ENCODE measurements at regions not wholly inside any gene's neighbourhood (a gene's known extent, or its start where the extent isn't known, plus 50 kb on each side); places are given as distances from the start of the nearest gene placed in this dataset.

DNA sequence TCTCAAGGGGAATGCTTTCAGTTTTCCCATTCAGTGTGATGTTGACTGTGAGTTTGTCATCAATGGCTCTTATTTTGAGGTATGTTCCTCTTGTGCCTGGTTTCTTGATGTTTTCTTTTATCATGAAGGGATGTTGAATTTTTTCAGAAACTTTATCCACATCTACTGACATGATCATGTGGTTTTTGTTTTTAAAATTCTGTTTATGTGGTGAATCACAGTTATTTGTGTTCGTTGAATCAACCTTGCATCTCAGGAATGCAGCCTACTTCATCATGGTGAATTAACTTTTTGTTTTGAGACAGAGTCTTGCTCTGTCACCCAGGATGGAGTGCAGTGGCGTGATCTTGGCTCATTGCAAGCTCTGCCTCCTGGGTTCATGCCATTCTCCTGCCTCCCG lies 263.1 kb upstream of the KLF3 start:
- DNase-seq, result no peak
- no peak overlapping the region for H3K27ac Mint-ChIP-seq
- Histone ChIP-seq H3K4me1 (ENCODE audit: control insufficient read depth in 2 of 2, insufficient read depth in 2 of 2, low read length in 2 of 2) (no peaks in the 10 kb centered on the region), H3K4me2 (replicated peaks; ENCODE audit: low read depth, low read length, poor library complexity, severe bottlenecking) (no peak overlapping the region), H4K20me1 (ENCODE audit: control insufficient read depth, insufficient read depth, low read length, poor library complexity, severe bottlenecking) (no peaks in the 10 kb centered on the region), H3K4me3 (ENCODE audit: control extremely low read depth in 1 of 5, extremely low read depth in 1 of 5, insufficient read depth in 1 of 5, low read depth in 2 of 5, low read length in 4 of 5) (no peak overlapping the region), H3K27ac (ENCODE audit: low read length in 2 of 2) (no peak overlapping the region), H3K9ac (ENCODE audit: low read length) (no peak overlapping the region), H3K9me3 (ENCODE audit: control extremely low read depth in 1 of 3, control insufficient read depth in 2 of 3, insufficient read depth in 1 of 3, low read length in 2 of 3) (peaks cover 0 to 4% (median 0%) of the 10 kb centered on the region in 3 donors), H2AFZ (ENCODE audit: insufficient read depth, low read depth, low read length, poor library complexity, severe bottlenecking) (no peak overlapping the region), H3K27me3 (replicated peaks in 1 of 4; ENCODE audit: control extremely low read depth in 1 of 4, control insufficient read depth in 3 of 4, insufficient read depth in 4 of 4, low read length in 3 of 4) (no peaks in the 10 kb centered on the region), H3K79me2 (ENCODE audit: control insufficient read depth, insufficient read depth, low read length) (no peaks in the 10 kb centered on the region), H3K36me3 (replicated peaks in 1 of 2; ENCODE audit: control extremely low read depth in 1 of 2, control insufficient read depth in 1 of 2, extremely low read depth in 1 of 2, insufficient read depth in 2 of 2, low read length in 1 of 2) (no peaks in the 10 kb centered on the region)
- ChIA-PET POLR2A (no interaction called here), CTCF (no interaction called here)
- whole genome bisulfite sequencing (ENCODE audit: insufficient coverage), result 100% methylated on average over 2 of the region's 3 CpGs
- no peak for TF ChIP-seq EZH2 (IDR thresholded peaks at IDR 0.05; ENCODE audit: borderline replicate concordance, insufficient read depth, low read depth, low read length, poor library complexity, severe bottlenecking)
- TF ChIP-seq, protein P1, sequence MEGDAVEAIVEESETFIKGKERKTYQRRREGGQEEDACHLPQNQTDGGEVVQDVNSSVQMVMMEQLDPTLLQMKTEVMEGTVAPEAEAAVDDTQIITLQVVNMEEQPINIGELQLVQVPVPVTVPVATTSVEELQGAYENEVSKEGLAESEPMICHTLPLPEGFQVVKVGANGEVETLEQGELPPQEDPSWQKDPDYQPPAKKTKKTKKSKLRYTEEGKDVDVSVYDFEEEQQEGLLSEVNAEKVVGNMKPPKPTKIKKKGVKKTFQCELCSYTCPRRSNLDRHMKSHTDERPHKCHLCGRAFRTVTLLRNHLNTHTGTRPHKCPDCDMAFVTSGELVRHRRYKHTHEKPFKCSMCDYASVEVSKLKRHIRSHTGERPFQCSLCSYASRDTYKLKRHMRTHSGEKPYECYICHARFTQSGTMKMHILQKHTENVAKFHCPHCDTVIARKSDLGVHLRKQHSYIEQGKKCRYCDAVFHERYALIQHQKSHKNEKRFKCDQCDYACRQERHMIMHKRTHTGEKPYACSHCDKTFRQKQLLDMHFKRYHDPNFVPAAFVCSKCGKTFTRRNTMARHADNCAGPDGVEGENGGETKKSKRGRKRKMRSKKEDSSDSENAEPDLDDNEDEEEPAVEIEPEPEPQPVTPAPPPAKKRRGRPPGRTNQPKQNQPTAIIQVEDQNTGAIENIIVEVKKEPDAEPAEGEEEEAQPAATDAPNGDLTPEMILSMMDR (IDR thresholded peaks at IDR 0.05), result no peak
- intact Hi-C loops (cut with micrococcal nuclease), result no loop called here
- H3K27me3 Mint-ChIP-seq, result peaks cover 14% of the 10 kb centered on the region
- H3K4me3 Mint-ChIP-seq, result no peak overlapping the region
- ATAC-seq (ENCODE audit: low read depth), result no peak
- H3K4me1 Mint-ChIP-seq, result peaks cover 3% of the 10 kb centered on the region
- H3K9me3 Mint-ChIP-seq (ENCODE audit: insufficient read depth), result no peaks in the 10 kb centered on the region

DNA sequence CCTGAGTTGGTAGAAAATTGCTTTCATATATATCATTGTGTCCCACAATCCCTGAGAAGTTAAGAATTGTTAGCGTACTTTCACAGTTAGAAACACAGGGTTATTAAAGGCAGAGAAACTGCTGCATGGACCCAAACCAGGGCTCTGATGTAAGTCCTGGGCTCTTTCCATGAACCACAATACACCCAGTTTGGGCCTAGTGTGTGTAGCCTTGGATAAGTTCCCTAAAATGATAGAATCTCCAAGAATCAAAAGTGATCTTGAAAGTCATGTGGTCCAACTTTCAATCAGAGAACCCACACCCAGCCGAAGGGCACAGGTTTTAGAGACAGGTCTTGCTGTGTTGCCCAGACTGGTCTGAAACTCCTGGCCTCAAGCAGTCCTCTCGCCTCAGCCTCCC lies 257.8 kb upstream of the KLF3 start:
- no peaks in the 10 kb centered on the region for H3K4me1 ChIP-seq (ENCODE audit: control insufficient read depth in 2 of 2, insufficient read depth in 2 of 2, low read length in 2 of 2)

More for the DNA sequence above, 257.8 kb upstream of the KLF3 start:
- H3K4me3 Mint-ChIP-seq, result no peak overlapping the region
- TF ChIP-seq, protein P1 (IDR thresholded peaks at IDR 0.05), result no peak
- no peak for TF ChIP-seq EZH2 (IDR thresholded peaks at IDR 0.05; ENCODE audit: borderline replicate concordance, insufficient read depth, low read depth, low read length, poor library complexity, severe bottlenecking)
- Histone ChIP-seq H2AFZ (ENCODE audit: insufficient read depth, low read depth, low read length, poor library complexity, severe bottlenecking) (no peak overlapping the region), H3K9me3 (ENCODE audit: control extremely low read depth in 1 of 3, control insufficient read depth in 2 of 3, insufficient read depth in 1 of 3, low read length in 2 of 3) (no peaks in the 10 kb centered on the region), H3K27ac (ENCODE audit: low read length in 2 of 2) (no peak overlapping the region), H3K4me3 (ENCODE audit: control extremely low read depth in 1 of 5, extremely low read depth in 1 of 5, insufficient read depth in 1 of 5, low read depth in 2 of 5, low read length in 4 of 5) (no peak overlapping the region), H3K27me3 (replicated peaks in 1 of 4; ENCODE audit: control extremely low read depth in 1 of 4, control insufficient read depth in 3 of 4, insufficient read depth in 4 of 4, low read length in 3 of 4) (peaks cover 0 to 2% (median 0%) of the 10 kb centered on the region in 4 experiments), H3K36me3 (replicated peaks in 1 of 2; ENCODE audit: control extremely low read depth in 1 of 2, control insufficient read depth in 1 of 2, extremely low read depth in 1 of 2, insufficient read depth in 2 of 2, low read length in 1 of 2) (no peaks in the 10 kb centered on the region), H3K9ac (ENCODE audit: low read length) (no peak overlapping the region), H3K4me2 (replicated peaks; ENCODE audit: low read depth, low read length, poor library complexity, severe bottlenecking) (no peak overlapping the region), H4K20me1 (ENCODE audit: control insufficient read depth, insufficient read depth, low read length, poor library complexity, severe bottlenecking) (no peaks in the 10 kb centered on the region), H3K79me2 (ENCODE audit: control insufficient read depth, insufficient read depth, low read length) (no peaks in the 10 kb centered on the region)
- H3K9me3 Mint-ChIP-seq (ENCODE audit: insufficient read depth), result peaks cover 2% of the 10 kb centered on the region
- intact Hi-C loops (cut with micrococcal nuclease), result no loop called here
- CTCF ChIA-PET, result no interaction called here
- no peak for DNase-seq
- peaks cover 3% of the 10 kb centered on the region for H3K4me1 Mint-ChIP-seq
- POLR2A ChIA-PET, result interaction anchor here (0.6 kb wide), 1 partner anchor 797 kb away, joined by 5 read pairs; no protein-coding TSS in a partner anchor
- WGBS (ENCODE audit: insufficient coverage), result 94% methylated on average over 2 of the region's 3 CpGs
- H3K27ac Mint-ChIP-seq, result no peak overlapping the region
- no peak for ATAC-seq (ENCODE audit: low read depth)
- H3K27me3 Mint-ChIP-seq, result peaks cover 21% of the 10 kb centered on the region

All from B cell (primary cell).